Peyer's patch (tissue), 4 donors: ENCODE measurements at regions not wholly inside any gene's neighbourhood (a gene's known extent, or its start where the extent isn't known, plus 50 kb on each side); places are given as distances from the start of the nearest gene placed in this dataset.

ENCODE experiments used
- POLR2A ChIP-seq, 2 donors: fragments of 450-650 bp; IDR thresholded peaks; one replicate each; pipeline ENCODE4 v1.5.1; 2017; ENCODE audit warnings: antibody characterized with exemption in 2 of 2, mild to moderate bottlenecking in 2 of 2, moderate library complexity in 2 of 2
- TF ChIP-seq, protein P1 (sequence below), 6 experiments: fragments of 450-650 bp in 4 of 6; fragments of 200-600 bp in 2 of 6; sonication (generic) in 1 of 6; IDR thresholded peaks; one replicate each; pipeline ENCODE4 v1.5.1; 2017 to 2019; ENCODE audit warnings: antibody characterized with exemption in 6 of 6, mild to moderate bottlenecking in 3 of 6, moderate library complexity in 1 of 6

DNA sequence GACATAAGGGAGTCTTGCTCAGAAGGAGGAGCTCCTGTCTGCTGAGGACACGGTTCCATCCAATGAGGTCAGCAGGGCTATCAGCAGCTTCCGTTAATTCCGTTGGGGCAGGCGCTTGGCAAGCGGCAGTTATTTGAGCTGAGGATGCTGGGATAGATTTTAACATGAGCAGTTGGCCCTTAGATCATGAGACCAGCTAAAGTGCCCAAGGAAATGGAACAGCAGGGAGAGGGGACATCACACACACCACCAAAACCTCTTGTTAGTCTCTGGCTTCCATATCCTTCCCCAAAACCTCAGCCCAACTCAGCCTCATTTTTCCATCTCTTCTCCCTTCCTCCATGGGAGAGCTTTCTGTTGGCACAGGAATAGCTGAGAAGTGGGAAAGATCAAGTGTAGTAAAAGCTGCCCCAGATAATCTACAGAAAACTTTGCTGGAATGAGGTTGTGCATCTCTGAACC is 138.7 kb upstream of the PZP start:
- TF ChIP-seq POLR2A (IDR thresholded peaks at IDR 0.05), result no peak
- TF ChIP-seq, protein P1, sequence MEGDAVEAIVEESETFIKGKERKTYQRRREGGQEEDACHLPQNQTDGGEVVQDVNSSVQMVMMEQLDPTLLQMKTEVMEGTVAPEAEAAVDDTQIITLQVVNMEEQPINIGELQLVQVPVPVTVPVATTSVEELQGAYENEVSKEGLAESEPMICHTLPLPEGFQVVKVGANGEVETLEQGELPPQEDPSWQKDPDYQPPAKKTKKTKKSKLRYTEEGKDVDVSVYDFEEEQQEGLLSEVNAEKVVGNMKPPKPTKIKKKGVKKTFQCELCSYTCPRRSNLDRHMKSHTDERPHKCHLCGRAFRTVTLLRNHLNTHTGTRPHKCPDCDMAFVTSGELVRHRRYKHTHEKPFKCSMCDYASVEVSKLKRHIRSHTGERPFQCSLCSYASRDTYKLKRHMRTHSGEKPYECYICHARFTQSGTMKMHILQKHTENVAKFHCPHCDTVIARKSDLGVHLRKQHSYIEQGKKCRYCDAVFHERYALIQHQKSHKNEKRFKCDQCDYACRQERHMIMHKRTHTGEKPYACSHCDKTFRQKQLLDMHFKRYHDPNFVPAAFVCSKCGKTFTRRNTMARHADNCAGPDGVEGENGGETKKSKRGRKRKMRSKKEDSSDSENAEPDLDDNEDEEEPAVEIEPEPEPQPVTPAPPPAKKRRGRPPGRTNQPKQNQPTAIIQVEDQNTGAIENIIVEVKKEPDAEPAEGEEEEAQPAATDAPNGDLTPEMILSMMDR (IDR thresholded peaks at IDR 0.05), result no peak
